IMR-90 (cell line): ENCODE measurements at regions not wholly inside any gene's neighbourhood (a gene's known extent, or its start where the extent isn't known, plus 50 kb on each side); places are given as distances from the start of the nearest gene placed in this dataset.

ENCODE experiments used
- ATAC-seq: fragments of 200-7000 bp; cut with Tn5 transposase; 2 replicates; pipeline ENCODE4 v1.9.1; 2020; ENCODE audit warnings: low read depth, mild to moderate bottlenecking, moderate library complexity
- BruUV-seq: library from RNA; stranded (reverse); fragments of 400-500 nt; replicated peaks from 2 replicates; lab custom pipeline; 2021; lab: Mats Ljungman, UMichigan
- CTCF ChIA-PET: fragments of 300-600 bp; formaldehyde crosslinking; extraction: SDS; loops from one replicate; lab custom pipeline; 2021; ENCODE audit warnings: antibody characterized with exemption; lab: Yijun Ruan, JAX
- POLR2A ChIA-PET: fragments of 300-600 bp; sonication (Branson Sonifier 250); formaldehyde crosslinking; loops from one replicate; lab custom pipeline; 2022; ENCODE audit warnings: antibody characterized with exemption; ENCODE audit not compliant: unreplicated experiment; lab: Charles Lee
- DNase-seq: peaks from one replicate; pipeline ENCODE4 v3.0.0; 2013
- H2AFZ ChIP-seq: replicated peaks from 2 replicates; pipeline ENCODE3; 2013; ENCODE audit warnings: low read length, mild to moderate bottlenecking; ENCODE audit not compliant: poor library complexity
- H2AK5ac ChIP-seq: 2 replicates; pipeline ENCODE4 v1.6.1; 2013; ENCODE audit warnings: low read depth, low read length, inconsistent platforms
- H2AK9ac ChIP-seq: replicated peaks from 2 replicates; pipeline ENCODE3; 2013; ENCODE audit warnings: mild to moderate bottlenecking, low read depth, low read length, moderate library complexity; ENCODE audit not compliant: poor library complexity
- H2BK120ac ChIP-seq: 2 replicates; pipeline ENCODE4 v1.6.1; 2013; ENCODE audit warnings: low read depth, low read length, inconsistent platforms
- H2BK15ac ChIP-seq: 3 replicates; pipeline ENCODE4 v1.6.1; 2013; ENCODE audit warnings: low read depth, low read length, inconsistent platforms
- H2BK20ac ChIP-seq: 2 replicates; pipeline ENCODE4 v1.6.1; 2013; ENCODE audit warnings: low read depth, mild to moderate bottlenecking, inconsistent platforms, low read length, moderate library complexity
- H2BK5ac ChIP-seq: 2 replicates; pipeline ENCODE4 v1.6.1; 2013; ENCODE audit warnings: mild to moderate bottlenecking, low read depth, low read length, inconsistent platforms; ENCODE audit not compliant: poor library complexity, severe bottlenecking
- H3K14ac ChIP-seq: replicated peaks from 2 replicates; pipeline ENCODE4 v1.6.1; 2013; ENCODE audit warnings: low read depth, low read length, inconsistent platforms
- H3K18ac ChIP-seq: 2 replicates; pipeline ENCODE4 v1.6.1; 2013; ENCODE audit warnings: low read depth, low read length, control low read depth
- H3K23ac ChIP-seq: 2 replicates; pipeline ENCODE4 v1.6.1; 2013; ENCODE audit warnings: low read depth, low read length, inconsistent platforms
- H3K27ac ChIP-seq: 2 replicates; pipeline ENCODE4 v1.5.1; 2013; ENCODE audit warnings: mild to moderate bottlenecking, control low read depth, low read length; ENCODE audit not compliant: insufficient read depth
- H3K27me3 ChIP-seq: 2 replicates; pipeline ENCODE4 v1.6.1; 2013; ENCODE audit warnings: low read length; ENCODE audit not compliant: control insufficient read depth, insufficient read depth
- H3K36me3 ChIP-seq: 2 replicates; pipeline ENCODE4 v1.6.1; 2013; ENCODE audit warnings: low read length, mixed read lengths; ENCODE audit not compliant: control insufficient read depth, insufficient read depth
- H3K4ac ChIP-seq: 2 replicates; pipeline ENCODE4 v1.6.1; 2013; ENCODE audit warnings: low read depth, low read length, inconsistent platforms
- H3K4me1 ChIP-seq: 2 replicates; pipeline ENCODE4 v1.6.1; 2013; ENCODE audit warnings: low read length, mixed read lengths; ENCODE audit not compliant: control insufficient read depth, insufficient read depth
- H3K4me2 ChIP-seq: 2 replicates; pipeline ENCODE4 v1.6.1; 2013; ENCODE audit warnings: low read depth, mild to moderate bottlenecking, control low read depth, low read length, moderate library complexity
- H3K4me3 ChIP-seq: 2 replicates; pipeline ENCODE4 v1.5.1; 2013; ENCODE audit warnings: low read depth, mild to moderate bottlenecking, control low read depth, low read length, moderate library complexity; ENCODE audit not compliant: insufficient read depth
- H3K56ac ChIP-seq: 2 replicates; pipeline ENCODE4 v1.6.1; 2013; ENCODE audit warnings: low read length, inconsistent platforms; ENCODE audit not compliant: insufficient read depth; ENCODE audit errors: extremely low read depth
- H3K79me1 ChIP-seq, 2 experiments: 2 replicates each; pipeline ENCODE4 v1.6.1; 2013; ENCODE audit warnings: low read length in 2 of 2, inconsistent platforms in 1 of 2, low read depth in 1 of 2
- H3K9ac ChIP-seq: 2 replicates; pipeline ENCODE4 v1.6.1; 2013; ENCODE audit warnings: low read depth, low read length, control low read depth
- H3K9me1 ChIP-seq: 2 replicates; pipeline ENCODE4 v1.6.1; 2013; ENCODE audit warnings: low read length, inconsistent platforms; ENCODE audit not compliant: insufficient read depth
- H3K9me3 ChIP-seq: 2 replicates; pipeline ENCODE4 v1.6.1; 2013; ENCODE audit warnings: low read length; ENCODE audit not compliant: control insufficient read depth, insufficient read depth
- H4K20me1 ChIP-seq: 2 replicates; pipeline ENCODE4 v1.6.1; 2013; ENCODE audit warnings: low read length, inconsistent platforms; ENCODE audit not compliant: insufficient read depth
- H4K5ac ChIP-seq: 2 replicates; pipeline ENCODE4 v1.6.1; 2013; ENCODE audit warnings: mild to moderate bottlenecking, low read depth, low read length, control low read depth
- H4K8ac ChIP-seq, 2 experiments: 2 replicates each; pipeline ENCODE4 v1.6.1; 2013; ENCODE audit warnings: low read depth in 2 of 2, low read length in 2 of 2, control low read depth in 1 of 2, inconsistent platforms in 1 of 2
- H4K91ac ChIP-seq: 2 replicates; pipeline ENCODE4 v1.6.1; 2013; ENCODE audit warnings: low read depth, low read length, inconsistent platforms; ENCODE audit not compliant: insufficient read depth
- BHLHE40 ChIP-seq: fragments of 150-350 bp; IDR thresholded peaks from 2 replicates; pipeline ENCODE4 v1.6.1; 2016; ENCODE audit warnings: mild to moderate bottlenecking, low read depth, low read length
- CEBPB ChIP-seq: IDR thresholded peaks from 2 replicates; pipeline ENCODE4 v1.6.1; 2012; ENCODE audit warnings: low read depth, low read length, improper control_type of control experiment
- CHD1 ChIP-seq: IDR thresholded peaks from 2 replicates; pipeline ENCODE4 v1.6.1; 2012; ENCODE audit warnings: low read depth, low read length, improper control_type of control experiment
- FOS ChIP-seq: fragments of 150-350 bp; IDR thresholded peaks from 2 replicates; pipeline ENCODE4 v1.6.1; 2016; ENCODE audit warnings: low read depth, low read length
- MAFK ChIP-seq: IDR thresholded peaks from 2 replicates; pipeline ENCODE4 v1.6.1; 2012; ENCODE audit warnings: low read depth, low read length, improper control_type of control experiment
- MAZ ChIP-seq: IDR thresholded peaks from 2 replicates; pipeline ENCODE4 v1.6.1; 2012; ENCODE audit warnings: low read depth, mild to moderate bottlenecking, low read length, improper control_type of control experiment, moderate library complexity, borderline replicate concordance
- MXI1 ChIP-seq: IDR thresholded peaks from 2 replicates; pipeline ENCODE4 v1.6.1; 2012; ENCODE audit warnings: low read depth, mild to moderate bottlenecking, low read length, moderate library complexity, borderline replicate concordance
- NFE2L2 ChIP-seq: fragments of 150-350 bp; IDR thresholded peaks from 2 replicates; pipeline ENCODE4 v1.6.1; 2016; ENCODE audit warnings: low read depth, mild to moderate bottlenecking, low read length
- POLR2A ChIP-seq: IDR thresholded peaks from 2 replicates; pipeline ENCODE4 v1.6.1; 2012; ENCODE audit warnings: mild to moderate bottlenecking, low read depth, low read length
- RAD21 ChIP-seq: IDR thresholded peaks from 2 replicates; pipeline ENCODE4 v1.6.1; 2012; ENCODE audit warnings: low read length, improper control_type of control experiment
- RCOR1 ChIP-seq: IDR thresholded peaks from 2 replicates; pipeline ENCODE4 v1.6.1; 2012; ENCODE audit warnings: mild to moderate bottlenecking, low read length, improper control_type of control experiment; ENCODE audit not compliant: insufficient replicate concordance
- RFX5 ChIP-seq: IDR thresholded peaks from 2 replicates; pipeline ENCODE4 v1.8.0; 2012; ENCODE audit warnings: low read depth, mild to moderate bottlenecking, low read length, moderate library complexity
- SMC3 ChIP-seq: fragments of 150-350 bp; IDR thresholded peaks from 2 replicates; pipeline ENCODE4 v1.6.1; 2016; ENCODE audit warnings: low read depth, mild to moderate bottlenecking, antibody characterized with exemption, low read length, moderate library complexity
- WGBS, 2 experiments: methylation state at CpG; one replicate each; pipeline versions ENCODE4 v1.1.5 to v1.1.7; 2013; ENCODE audit warnings: missing lambda C conversion rate in 2 of 2; ENCODE audit not compliant: insufficient read length in 1 of 2; ENCODE audit errors: extremely low coverage in 2 of 2; 5-methylcytosine and 5-hydroxymethylcytosine counted together
- dilution Hi-C: fragments of 300-500 bp; cut with HindIII; formaldehyde crosslinking; loops from one replicate; pipeline ENCODE4 v1.14.3; 2018; ENCODE audit warnings: low sequenced_read_pairs; ENCODE audit not compliant: unreplicated experiment
- in situ Hi-C: fragments of 300-500 bp; cut with MboI; formaldehyde crosslinking; loops from 3 replicates; pipeline ENCODE4 v1.14.3; 2019; ENCODE audit warnings: low sequenced_read_pairs, inconsistent platforms, mixed read lengths
- intact Hi-C: fragments of 100-400 bp; cut with micrococcal nuclease; formaldehyde crosslinking; loops from 2 replicates; pipeline ENCODE4 v1.10.0; 2022
- TF ChIP-seq, protein P1 (sequence below): fragments of 150-350 bp; IDR thresholded peaks from 2 replicates; pipeline ENCODE4 v1.6.1; 2016; ENCODE audit warnings: low read depth, mild to moderate bottlenecking, low read length, moderate library complexity, borderline replicate concordance
- TF ChIP-seq, protein P2 (sequence below): fragments of 150-350 bp; IDR thresholded peaks from 2 replicates; pipeline ENCODE4 v1.6.1; 2017; ENCODE audit warnings: mild to moderate bottlenecking, antibody characterized with exemption, low read length, low read depth
- TF ChIP-seq, protein P3 (sequence below): conservative IDR thresholded peaks from 2 replicates; pipeline ENCODE4 v1.5.1; 2012; ENCODE audit warnings: mild to moderate bottlenecking, low read depth, low read length, improper control_type of control experiment

DNA sequence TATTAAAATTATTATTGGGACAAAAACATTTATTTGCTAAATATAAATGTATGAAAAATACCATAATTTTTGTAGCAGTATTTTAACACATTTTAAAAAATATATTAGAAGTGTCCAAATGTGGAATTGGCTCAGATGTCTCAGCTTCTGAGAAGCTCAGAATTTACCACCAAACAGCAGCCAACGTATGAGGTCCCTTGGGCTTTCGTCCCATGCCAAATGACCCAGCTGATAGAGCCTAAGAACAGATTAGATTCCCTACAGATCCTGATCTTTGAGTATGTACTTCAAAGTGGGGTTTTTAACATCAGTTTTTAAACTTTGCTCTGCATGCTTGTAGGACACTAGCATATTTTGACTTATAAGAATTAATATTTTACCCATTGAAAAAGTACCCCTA lies 77.3 kb upstream of the RPS23 start:
- TF ChIP-seq, protein P1, sequence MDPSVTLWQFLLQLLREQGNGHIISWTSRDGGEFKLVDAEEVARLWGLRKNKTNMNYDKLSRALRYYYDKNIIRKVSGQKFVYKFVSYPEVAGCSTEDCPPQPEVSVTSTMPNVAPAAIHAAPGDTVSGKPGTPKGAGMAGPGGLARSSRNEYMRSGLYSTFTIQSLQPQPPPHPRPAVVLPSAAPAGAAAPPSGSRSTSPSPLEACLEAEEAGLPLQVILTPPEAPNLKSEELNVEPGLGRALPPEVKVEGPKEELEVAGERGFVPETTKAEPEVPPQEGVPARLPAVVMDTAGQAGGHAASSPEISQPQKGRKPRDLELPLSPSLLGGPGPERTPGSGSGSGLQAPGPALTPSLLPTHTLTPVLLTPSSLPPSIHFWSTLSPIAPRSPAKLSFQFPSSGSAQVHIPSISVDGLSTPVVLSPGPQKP, result no peak
- TF ChIP-seq MXI1 (no peak), CHD1 (no peak), NFE2L2 (no peak), RAD21 (no peak), MAZ (no peak), BHLHE40 (no peak), SMC3 (no peak), RFX5 (no peak), RCOR1 (no peak), FOS (no peak), CEBPB (no peak), MAFK (no peak), POLR2A (no peak)
- TF ChIP-seq, protein P2, sequence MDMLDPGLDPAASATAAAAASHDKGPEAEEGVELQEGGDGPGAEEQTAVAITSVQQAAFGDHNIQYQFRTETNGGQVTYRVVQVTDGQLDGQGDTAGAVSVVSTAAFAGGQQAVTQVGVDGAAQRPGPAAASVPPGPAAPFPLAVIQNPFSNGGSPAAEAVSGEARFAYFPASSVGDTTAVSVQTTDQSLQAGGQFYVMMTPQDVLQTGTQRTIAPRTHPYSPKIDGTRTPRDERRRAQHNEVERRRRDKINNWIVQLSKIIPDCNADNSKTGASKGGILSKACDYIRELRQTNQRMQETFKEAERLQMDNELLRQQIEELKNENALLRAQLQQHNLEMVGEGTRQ, result no peak
- TF ChIP-seq, protein P3, sequence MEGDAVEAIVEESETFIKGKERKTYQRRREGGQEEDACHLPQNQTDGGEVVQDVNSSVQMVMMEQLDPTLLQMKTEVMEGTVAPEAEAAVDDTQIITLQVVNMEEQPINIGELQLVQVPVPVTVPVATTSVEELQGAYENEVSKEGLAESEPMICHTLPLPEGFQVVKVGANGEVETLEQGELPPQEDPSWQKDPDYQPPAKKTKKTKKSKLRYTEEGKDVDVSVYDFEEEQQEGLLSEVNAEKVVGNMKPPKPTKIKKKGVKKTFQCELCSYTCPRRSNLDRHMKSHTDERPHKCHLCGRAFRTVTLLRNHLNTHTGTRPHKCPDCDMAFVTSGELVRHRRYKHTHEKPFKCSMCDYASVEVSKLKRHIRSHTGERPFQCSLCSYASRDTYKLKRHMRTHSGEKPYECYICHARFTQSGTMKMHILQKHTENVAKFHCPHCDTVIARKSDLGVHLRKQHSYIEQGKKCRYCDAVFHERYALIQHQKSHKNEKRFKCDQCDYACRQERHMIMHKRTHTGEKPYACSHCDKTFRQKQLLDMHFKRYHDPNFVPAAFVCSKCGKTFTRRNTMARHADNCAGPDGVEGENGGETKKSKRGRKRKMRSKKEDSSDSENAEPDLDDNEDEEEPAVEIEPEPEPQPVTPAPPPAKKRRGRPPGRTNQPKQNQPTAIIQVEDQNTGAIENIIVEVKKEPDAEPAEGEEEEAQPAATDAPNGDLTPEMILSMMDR, result no peak
- Histone ChIP-seq H3K9me3 (no peaks in the 10 kb centered on the region), H3K4me2 (no peak overlapping the region), H2BK5ac (no peak overlapping the region), H3K27ac (no peak overlapping the region), H4K5ac (no peak overlapping the region), H3K4me3 (no peak overlapping the region), H3K9ac (no peak overlapping the region), H3K79me1 (no peaks in the 10 kb centered on the region), H3K9me1 (peaks cover 10% of the 10 kb centered on the region), H2BK20ac (no peak overlapping the region), H2BK15ac (no peak overlapping the region), H3K27me3 (no peaks in the 10 kb centered on the region), H3K36me3 (no peaks in the 10 kb centered on the region), H3K23ac (no peak overlapping the region), H3K4me1 (peaks cover 17% of the 10 kb centered on the region), H2AK5ac (no peak overlapping the region), H3K4ac (no peak overlapping the region), H3K56ac (no peak overlapping the region), H4K8ac (no peak overlapping the region), H2AK9ac (no peak overlapping the region), H2BK120ac (no peak overlapping the region), H4K91ac (no peak overlapping the region), H3K14ac (no peak overlapping the region), H3K18ac (no peak overlapping the region), H2AFZ (no peak overlapping the region), H4K20me1 (no peaks in the 10 kb centered on the region)
- intact Hi-C loops, result no loop called here
- DNase-seq (no peak), ATAC-seq (no peak)
- ChIA-PET CTCF (interaction anchor here (1.1 kb wide), 1 partner anchor 21 kb away, joined by 3 read pairs; no protein-coding TSS in a partner anchor), POLR2A (no interaction called here)
- in situ Hi-C loops, result loop anchor here (10.0 to 25.0 kb wide), 4 partner anchors 139 to 1119 kb away; partner anchors contain the start of gene VCAN
- WGBS, 2 experiments, result no CpG with 5 or more reads among the region's 2 CpGs
- dilution Hi-C loops, result no loop called here
- BruUV-seq, result no TSS peak
